ENCODE measurements at regions not wholly inside any gene's neighbourhood (a gene's known extent, or its start where the extent isn't known, plus 50 kb on each side); places are given as distances from the start of the nearest gene placed in this dataset.
"Not testable (repeated sequence)": the region's sequence is repeated elsewhere in the genome, so short reads cannot be mapped to it uniquely, and the experiment has no call there.

- DNase-seq, result no peak
These were observed 714.2 kb downstream of the SLC6A15 start for GRCh38 chr12:84198294-84198946.

GRCh38 chr12:84191779-84192178 is 720.8 kb downstream of the SLC6A15 start:
- DNase-seq, result no peak

DNA sequence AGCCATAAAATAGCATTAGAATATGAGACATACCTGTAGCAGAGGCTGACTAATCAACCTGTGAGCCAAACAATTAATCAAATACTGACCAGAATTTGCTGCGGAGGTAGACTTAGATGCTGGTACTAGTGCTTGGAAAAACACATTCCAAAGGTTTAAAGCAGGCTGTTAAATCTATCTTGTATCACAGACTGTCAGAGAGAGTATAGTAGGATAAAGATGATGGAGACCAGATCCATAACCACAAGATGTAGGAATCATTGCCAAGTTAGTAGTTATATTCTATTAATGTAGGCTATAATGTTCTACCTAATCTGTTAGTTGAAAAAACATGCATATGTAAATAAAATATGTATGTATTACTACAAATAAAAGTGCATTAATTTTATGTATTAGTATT is 726.2 kb downstream of the SLC6A15 start:
- DNase-seq, result no peak

- no peak for DNase-seq
These were observed 729.0 kb downstream of the SLC6A15 start for GRCh38 chr12:84183576-84183975.

GRCh38 chr12:84174115-84174514 is 738.5 kb downstream of the SLC6A15 start:
- DNase-seq, result no peak

GRCh38 chr12:84172823-84173424 is 739.7 kb downstream of the SLC6A15 start:
- no peak for DNase-seq

DNA sequence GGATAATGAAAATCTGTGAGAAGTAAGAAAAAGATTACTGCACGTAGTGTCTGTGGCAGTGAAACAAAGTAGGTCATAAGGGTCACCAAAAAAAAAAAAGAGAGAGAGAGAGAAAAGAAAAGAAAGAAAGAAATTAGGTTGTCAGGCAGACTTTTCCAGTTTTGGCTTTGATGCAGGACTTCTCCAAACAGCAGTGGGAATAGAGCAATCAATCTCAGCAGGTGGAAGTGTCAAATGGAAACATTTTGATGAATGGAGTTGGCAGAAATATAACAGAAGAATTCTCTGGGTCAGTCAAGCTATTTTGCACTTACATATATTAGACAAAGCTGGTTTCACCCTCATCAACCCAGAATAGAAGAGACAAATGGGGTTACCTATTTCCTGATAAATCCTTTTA is 745.8 kb downstream of the SLC6A15 start:
- no peak for DNase-seq

DNA sequence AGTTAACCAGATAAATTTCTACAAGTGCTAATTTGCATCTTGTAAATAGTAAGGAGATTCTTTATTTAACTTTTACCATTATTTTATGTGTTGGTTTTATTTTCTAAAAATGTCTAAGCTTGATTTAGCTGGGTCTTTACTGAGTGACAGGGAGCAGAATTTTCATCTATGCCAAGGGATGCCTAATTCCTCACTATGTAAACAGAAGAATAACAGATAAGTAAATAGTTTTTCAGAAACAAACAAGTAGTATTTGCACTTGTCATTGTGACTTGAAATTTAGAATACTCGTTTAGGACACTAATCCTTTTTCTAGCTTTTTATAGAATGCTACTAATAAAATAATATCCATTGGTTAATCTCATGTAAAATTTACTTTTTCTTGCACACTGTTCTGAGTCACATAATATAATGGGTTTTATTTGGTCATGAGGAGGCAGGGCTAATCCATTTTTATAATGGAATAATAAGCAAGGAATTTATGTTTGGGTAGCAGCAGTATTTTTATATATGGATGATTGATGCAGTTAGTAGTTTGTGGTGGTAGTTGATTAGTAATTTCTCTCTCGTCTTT is 746.5 kb downstream of the SLC6A15 start:
- no peak for DNase-seq

DNA sequence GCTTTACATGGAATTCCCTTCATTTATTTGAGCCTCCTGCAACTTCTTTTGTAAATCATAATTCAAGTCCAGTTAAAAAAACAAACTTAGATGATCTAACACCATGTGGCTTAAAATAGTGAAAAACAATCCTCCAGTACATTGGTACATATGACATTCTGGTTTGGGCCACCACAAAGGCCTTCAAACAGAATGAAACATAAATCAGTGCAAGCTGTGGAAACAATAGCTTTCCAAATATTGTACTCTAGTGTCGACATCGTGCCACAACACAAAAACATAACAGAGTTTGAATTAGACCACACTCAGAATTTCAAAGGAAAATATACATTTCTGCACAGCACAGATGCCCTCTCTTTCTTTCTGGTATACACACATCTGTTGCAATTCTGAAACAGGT is 751.3 kb downstream of the SLC6A15 start:
- DNase-seq, result no peak

- no peak for DNase-seq
These were observed 753.3 kb downstream of the SLC6A15 start for GRCh38 chr12:84159260-84159659.

- DNase-seq, result no peak
These were observed 755.4 kb downstream of the SLC6A15 start for GRCh38 chr12:84157170-84157569.

- DNase-seq, result not testable (repeated sequence)
These were observed 757.3 kb downstream of the SLC6A15 start for GRCh38 chr12:84154991-84155930.

DNA sequence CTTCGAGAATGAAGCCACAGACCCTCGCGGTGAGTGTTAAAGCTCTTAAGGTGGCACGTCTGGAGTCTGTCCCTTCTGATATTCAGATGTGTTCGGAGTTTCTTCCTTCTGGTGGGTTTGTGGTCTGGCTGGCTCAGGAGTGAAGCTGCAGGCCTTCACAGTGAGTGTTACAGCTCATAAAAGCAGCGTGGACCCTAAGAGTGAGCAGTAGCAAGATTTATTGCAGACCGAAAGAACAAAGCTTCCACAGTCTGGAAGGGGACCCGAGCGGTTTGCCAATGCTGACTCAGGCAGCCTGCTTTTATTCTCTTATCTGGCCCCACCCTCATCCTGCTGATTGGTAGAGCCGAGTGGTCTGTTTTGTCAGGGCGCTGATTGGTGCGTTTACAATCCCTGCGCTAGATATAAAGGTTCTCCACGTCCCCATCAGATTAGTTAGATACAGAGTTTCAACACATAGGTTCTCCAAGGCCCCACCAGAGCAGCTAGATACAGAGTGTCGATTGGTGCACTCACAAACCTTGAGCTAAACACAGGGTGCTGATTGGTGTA is 758.1 kb downstream of the SLC6A15 start:
- not testable (repeated sequence) for DNase-seq

GRCh38 chr12:84150201-84150600 is 762.4 kb downstream of the SLC6A15 start:
- DNase-seq, result no peak

DNA sequence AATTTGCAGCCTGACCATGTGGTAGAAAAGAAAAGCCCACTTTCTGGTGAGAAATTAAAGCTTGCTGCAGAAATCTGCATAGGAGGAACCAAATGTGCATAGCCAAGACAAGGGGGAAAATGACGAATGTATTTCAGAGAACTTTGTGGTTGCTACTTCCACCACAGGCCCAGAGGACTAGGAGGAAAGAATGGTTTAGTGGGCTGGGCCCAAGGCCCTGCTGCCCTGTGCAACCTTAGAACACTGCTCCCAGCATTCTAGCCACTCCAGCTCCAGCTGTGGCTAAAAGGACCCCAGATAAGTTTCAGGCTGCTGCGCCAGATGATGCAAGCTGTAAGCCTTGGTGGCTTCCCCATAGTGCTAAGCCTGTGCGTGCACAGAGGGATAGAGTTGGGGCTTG is 764.3 kb downstream of the SLC6A15 start:
- DNase-seq, result no peak

GRCh38 chr12:84136862-84137367 is 775.7 kb downstream of the SLC6A15 start:
- no peak for DNase-seq

- DNase-seq, result no peak
These were observed 776.9 kb downstream of the SLC6A15 start for GRCh38 chr12:84135586-84136279.

- DNase-seq, result no peak
These were observed 777.7 kb downstream of the SLC6A15 start for GRCh38 chr12:84134797-84135366.

DNA sequence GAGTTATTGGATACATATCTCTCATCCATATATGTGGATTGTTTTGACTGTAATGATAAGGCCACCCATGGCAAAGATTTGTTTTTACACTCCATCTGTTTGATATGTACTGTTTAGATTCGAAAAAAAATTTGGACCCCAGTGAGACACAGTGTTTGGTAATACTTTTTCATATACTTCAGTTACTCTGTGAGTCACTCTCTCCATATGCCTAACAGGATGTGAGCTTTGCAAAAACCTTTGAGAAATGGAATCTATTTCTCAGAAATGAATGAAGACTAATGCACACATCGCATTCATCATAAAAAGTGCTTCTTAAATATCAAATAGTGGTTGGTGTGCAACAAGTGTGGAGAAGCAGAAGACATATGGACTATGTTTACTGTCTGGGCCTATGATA is 781.5 kb downstream of the SLC6A15 start:
- DNase-seq, result no peak

GRCh38 chr12:84128117-84128991 is 784.2 kb downstream of the SLC6A15 start:
- no peak for DNase-seq

DNA sequence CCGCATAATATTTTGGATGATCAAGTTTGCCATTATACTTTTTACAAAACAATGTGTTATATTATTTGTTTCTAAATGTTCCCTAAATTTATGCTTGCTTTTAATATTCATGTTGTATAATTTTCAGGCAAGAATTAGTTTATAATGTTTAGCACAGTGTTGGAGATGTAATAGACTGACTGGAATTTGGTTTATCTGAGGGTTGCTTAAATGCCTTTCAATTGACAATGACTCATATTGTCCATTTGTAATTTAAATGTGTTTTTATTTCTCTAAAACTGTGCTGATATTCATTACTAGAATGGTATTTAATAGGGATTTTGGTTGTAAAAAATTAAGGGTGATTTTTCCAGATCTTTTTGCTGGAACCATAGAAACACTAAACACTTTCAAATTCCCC is 788.4 kb downstream of the SLC6A15 start:
- DNase-seq, result no peak

Measured in NCI-H187 treated with DMSO at 0.1 percent for 48 hours (cell line).